DMS 273 (cell line): ENCODE measurements at regions not wholly inside any gene's neighbourhood (a gene's known extent, or its start where the extent isn't known, plus 50 kb on each side); places are given as distances from the start of the nearest gene placed in this dataset.

Source experiments
- DNase-seq: peaks from one replicate; lab custom pipeline; 2025; ENCODE audit not compliant: unreplicated experiment; lab: John Stamatoyannopoulos, UW

DNA sequence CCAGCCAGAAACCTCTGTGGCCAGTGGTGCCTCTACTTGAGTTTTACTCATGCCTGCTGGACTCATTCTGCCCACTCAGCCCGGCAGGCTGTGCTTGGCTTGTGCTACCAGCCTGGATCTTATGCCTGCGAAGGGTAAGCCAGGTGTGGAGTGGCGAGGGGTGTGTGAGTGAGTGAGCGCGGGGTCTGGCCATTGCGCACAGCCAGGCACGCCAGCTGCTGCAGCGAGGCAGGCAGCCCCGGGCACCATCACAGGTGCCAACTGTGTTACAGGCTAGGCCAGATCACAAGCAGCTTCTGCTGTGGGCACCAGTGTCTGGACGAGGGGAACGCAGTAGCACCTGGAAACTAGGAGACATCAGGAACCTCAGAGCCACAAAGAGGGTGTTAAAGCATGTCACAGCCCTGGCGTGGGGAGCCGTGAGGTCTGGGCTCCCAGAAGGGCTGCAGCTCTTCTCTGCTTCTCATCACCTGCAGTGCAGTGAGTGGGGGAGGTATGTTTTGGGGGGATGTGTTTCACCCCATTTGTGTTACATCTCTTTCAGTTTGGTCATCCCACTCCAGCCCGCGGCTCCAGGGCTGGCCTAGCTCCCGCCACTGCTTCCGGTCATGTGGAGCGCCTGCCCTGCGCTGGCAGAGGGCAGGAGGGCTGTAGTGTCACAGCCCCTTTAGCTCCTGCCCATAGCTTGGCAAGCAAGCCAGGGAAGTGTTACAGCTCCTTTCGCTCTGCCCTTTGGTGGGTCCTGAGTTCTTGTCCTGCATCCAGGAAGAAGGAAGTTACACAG is 379.7 kb upstream of the IMPG1 start:
- DNase-seq = no peak

DNA sequence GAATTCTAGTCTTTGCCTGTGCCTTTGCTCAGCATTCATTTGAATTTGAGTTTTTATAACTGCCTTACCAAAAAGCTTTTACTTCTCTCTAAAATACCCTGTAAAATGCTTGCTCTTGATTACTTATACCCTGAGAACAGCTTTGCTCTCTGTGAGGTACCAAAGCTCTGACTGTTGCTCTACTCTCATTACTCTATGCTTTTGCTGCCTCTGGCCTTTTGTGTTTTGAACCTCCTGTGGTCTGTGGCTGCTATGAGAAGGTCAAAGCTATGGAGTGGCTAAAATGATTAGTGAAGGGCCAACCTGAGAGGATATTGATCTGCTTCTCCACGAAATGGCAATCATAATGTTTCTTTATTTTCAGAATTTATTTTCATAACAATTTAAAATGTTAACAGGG is 375.6 kb upstream of the IMPG1 start:
- DNase-seq = no peak

DNA sequence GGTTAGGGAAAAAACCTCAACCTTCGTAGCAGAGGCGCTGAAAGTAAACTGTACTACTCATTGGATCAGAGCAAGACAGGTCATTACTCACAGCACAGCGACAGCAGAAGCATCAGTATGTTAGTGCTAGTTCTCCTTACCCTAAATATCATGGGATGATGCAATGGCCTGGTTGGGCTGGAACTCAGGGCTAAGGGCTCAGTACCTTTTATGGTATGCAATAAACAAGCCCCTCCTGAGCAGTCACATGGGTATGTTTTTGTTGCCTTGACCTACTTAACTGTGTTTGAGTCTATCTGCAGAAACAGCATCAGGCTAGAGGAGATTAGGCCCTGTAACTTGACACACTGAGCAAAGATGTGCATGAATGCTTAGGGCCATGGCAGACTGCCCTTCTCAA is 369.4 kb upstream of the IMPG1 start:
- DNase-seq = no peak

DNA sequence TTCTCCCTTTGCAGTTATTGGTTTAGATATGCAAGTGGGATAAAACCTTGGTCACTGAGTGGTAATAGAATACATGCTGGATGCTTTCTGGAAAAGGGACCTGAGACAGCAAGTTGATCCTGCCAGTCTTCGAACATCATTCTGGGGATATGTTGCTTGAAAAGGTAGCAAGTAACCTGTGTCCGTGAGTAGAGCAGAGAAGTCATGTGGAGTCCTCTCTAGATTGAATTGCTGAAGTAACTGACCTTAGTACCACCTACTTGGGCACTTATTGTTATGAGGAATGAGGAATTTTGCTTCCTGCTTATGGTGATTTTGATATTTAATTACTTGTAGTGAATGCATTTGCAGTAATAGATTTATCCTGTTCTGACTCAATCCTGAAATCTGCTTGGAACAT is 367.3 kb upstream of the IMPG1 start:
- DNase-seq = no peak

DNA sequence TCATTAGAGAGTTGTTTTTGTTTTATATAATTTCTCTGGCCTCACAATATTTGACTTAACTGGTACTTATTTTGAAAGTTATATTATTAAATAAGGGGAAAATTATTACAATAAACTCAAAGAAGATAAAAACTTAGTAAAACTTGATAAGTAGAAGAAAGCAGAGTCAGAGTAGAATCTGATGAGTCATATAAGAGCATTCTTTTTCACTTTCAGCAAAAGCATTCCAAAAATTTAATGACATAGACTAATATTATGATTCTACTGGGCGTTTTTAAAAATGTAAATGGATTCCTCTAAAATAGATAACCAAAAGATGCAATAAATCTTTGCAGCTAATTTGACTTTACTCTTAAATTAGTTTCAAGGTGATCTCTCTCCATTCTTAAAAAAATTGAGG is 366.3 kb upstream of the IMPG1 start:
- DNase-seq = no peak

DNA sequence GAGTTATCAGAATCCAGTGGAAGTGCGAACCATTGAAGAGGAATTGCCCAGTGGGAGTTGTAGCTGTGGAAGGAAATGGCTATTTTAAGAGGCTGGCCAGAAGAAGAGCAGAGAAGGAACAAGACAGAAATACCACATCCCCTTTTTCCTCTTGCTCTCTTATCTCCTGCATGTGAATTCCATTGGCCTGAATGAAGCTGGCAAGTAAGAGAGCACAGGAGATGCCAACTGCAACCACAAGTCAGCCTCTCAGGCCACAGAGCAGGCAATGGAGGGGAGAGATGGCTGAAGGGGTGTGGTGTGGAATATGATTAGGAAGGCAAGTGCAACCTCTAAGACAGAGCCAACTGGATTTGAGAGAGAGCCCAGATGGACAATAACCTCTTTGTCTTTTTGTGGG is 362.7 kb upstream of the IMPG1 start:
- DNase-seq = no peak

DNA sequence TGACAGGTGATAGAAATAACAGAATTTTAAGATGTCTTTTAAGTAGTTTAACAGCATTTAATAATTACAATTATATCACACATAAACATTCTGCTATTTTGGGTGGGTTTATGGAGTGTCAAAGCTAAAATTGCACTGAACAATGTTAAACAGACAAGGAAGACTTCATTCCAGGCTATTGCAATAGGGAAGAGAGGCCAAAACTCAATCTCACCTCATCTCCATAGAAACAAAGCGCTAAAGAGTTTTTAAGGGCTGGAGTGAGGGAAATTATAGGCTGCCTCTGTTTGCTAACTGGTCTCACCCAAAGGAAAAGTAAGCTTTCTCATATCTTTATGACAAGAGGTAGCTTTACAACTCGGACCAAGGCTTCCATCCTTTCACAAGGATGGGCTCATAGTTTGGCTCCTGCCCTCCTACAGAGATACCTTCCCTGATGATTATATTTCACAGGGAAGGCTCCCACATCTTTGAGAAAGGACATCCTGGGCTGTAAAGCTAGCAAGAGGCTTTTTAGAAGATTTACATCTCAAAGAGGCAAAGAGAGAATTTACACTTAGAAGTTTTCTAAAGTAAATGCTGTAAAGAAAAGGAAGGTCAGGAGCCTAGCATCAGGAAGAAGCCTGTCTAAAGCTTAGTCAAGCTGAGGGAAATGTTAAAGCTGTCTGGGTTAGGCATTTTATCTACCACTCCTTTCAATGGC is 350.2 kb upstream of the IMPG1 start:
- DNase-seq = no peak

DNA sequence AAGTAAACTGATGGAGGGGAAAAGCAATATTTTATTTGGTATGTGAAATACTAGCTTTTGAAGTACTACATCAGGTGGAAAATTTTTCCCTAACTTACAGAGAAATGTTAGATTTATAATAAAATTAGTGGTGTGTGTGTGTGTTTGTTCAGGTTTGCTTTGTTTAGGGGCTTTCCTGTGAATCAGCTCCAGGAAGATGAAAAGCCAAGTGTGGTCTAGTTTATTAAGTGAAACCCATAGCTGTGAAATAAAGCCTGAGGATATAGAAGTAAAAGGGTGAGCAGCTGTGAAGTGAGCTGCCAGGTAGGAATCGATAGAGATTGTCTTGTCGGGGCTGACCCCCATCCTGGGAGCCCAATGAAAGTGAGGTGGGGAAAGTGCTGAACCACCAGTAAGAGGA is 347.6 kb upstream of the IMPG1 start:
- no peak for DNase-seq

DNA sequence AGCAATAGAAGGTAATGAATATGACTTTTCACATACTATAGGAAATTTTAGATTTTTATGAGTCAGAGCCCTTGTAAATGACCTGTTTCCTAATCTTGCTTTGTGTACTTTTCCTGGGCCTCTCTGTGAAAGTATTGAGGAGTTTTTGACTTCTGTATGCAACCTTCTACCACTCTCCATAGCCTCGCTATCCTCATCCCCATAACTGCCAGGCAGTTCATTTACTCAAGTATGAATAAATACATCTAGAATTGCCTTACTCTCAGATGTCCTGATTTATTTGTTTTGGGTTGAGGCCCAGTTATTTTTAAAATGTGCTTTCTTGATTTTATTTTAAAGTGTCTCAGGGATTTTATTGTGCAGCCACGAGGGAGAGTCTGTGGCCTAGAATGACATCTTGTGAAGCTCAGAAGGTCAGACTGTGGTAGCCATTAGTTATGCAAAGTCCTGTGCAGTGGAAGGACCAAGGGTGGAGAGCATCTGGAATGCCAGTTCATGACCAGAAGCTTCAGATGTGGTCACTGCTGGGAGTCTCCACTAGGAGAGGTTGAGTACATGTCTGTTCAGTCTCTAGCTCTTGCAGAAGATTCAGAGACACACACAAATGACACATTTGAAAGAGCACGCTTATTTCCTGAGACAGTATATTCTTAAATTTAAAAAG is 346.2 kb upstream of the IMPG1 start:
- no peak for DNase-seq

DNA sequence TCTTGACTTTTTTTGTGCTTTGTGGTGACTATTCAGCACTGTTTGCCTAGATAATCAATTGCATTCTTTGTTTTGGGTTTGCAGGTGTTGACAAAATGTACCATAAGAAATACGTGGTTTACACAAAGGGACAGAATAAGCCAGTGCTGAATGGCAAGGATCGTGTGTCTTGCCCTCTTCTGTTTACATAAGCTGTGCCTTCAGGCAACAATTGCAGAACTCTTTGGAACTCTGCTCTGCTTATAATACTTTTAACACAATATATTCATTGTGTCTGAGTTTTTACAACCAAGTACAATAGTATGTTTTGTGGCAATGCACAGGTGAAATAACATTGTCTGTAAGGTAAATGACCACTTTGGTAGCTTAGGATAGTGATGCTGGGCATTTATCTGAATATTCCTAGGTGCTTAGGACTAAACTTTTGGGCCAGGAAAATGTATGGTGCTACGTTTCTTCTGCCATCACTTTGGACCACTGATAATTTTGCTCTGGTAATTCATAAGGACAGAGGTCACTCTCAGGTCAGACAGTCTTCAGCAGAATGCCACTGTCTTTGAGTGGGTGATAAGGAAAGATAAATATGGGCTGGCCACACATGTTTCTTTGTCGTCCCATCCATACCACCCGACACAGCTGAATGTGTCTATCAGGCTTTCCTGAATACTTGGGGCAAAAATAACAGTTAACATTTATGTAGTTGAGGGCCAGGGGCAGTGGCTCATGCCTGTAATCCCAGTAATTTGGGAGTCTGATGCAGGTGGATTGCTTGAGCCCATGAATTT is 344.6 kb upstream of the IMPG1 start:
- DNase-seq = no peak

DNA sequence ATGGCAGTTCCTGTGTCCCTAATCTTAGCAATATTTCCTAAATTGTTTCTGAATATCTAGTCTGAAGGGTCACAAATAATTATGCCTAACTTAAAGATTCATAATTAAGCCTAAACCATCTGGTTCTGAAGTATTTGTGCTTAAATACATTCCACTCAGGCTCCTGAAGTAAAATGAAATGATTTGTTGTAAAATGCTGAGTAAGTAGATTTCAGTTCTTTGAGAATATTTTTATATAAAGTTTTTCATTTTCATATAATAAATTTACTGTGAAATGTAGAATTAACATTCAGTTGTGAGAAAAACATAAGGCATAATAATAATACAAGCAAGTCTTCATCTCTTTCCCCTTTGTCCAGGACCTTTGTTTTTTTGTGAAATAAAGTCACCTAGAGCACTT is 330.6 kb upstream of the IMPG1 start:
- no peak for DNase-seq

DNA sequence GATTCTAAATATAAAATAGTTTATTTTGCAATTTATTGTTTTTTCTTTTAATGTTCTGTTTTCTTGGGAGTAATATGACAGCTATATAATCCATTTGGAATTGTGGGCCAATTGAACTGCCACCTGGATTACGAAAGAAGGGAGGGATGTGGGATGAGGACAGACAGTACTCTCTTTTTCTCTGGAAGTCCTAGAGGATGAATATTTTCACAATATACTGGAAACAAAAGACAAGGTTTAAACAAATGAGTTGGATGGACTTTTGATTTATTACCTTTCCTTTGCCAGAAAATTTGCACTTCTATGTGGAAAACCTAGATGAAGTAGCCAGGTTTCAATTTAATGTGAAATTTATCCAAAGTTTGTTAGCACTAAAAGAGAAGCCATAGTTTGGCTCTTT is 325.5 kb upstream of the IMPG1 start:
- no peak for DNase-seq

DNA sequence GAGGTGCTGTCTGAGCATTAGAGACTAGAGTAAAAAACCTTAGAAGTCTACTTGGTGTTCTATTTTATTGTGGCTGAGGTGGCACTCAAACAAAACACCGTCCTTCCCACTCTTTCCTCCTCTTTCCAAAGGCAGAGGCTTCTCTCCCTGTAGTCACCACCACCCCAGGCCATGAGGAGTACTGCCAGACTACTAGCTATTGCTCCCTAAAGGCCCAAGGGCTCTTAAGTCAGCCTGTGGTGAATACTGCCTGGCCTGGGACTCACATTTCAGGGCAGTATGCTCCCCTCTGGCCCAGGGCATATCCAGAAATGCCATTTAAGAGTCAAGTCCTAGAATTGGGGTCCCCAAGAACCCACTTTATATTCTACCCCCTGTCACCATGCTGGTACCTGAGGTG is 309.7 kb upstream of the IMPG1 start:
- DNase-seq = no peak

DNA sequence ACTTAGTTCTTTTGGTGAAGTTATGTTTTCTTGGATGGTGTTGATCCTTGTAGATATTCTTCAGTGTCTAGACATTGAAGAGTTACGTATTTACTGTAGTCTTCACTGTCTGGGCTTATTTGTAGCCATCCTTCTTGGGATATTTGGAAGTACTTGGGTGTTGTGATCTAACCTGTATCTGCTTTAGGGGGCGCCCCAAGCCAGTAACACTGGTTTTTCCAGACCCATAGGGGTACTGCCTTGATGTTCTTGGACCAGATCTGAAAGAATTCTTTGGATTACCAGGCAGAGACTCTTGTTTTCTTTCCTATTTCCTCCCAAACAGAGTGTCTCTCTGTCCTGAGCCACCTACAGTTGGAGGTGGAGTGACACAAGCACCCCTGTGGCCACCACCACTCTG is 309.1 kb upstream of the IMPG1 start:
- no peak for DNase-seq

DNA sequence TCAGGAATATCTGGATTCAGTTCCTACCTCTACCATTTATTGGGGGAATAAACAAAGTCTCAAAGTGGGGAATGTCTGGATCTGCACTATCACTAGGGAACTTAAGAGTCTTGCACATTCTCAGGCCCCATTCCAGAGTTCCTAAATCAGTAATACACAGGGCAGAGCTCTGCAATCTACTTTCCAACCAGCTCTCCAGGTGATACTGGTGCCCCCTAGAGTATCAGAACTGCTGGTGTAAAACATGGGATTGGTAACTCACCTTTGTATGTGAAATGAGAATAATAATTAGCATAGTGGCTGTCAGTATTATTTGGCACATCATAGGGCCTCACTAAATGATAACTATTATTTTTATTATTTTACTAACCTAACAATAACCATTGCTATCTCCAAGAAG is 278.8 kb upstream of the IMPG1 start:
- peak; percentile 42 for DNase-seq

DNA sequence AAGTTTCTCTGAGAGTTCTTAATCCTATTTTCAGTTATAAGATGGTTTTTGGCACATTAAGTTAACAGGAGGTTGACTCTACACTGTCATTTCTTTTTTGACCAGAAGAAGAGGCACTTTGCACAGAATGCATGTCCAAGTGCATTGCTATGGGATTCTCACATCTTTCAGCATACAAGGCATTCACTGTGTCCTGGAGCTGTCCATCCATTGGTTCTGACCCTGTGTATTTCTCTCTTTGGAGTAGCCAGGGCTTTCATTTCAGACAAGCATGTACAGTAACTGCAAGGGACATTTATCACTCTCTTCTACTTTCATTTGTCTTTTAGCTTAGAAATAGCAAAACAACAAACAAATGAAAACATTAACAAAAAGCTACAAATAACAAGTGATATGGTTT is 275.1 kb upstream of the IMPG1 start:
- DNase-seq = no peak

DNA sequence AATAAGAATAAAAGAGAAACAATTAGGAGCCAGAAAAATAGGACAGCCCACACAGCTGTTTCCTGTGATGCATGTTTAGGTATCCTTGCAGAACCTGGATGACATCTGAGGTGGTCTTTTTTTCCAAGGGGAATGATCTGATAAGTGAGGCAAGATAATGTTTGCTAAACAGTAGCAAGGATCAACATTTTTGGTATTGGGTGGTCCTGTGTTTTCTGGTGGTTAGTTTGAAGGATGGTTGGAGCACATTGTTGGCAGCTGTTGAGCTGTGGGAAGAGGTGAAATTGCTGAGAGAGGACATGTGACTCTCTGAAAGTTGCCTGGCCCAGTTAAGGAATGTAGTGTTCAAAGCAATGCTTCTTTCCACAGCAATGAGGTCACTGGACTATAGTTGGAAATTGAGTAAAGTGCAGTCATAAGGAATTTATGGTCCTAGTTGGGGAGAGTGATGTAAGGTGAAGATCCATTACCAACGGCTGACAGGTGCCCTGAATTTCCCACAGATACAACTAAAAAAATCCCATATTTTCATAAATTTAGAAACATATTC is 270.2 kb upstream of the IMPG1 start:
- DNase-seq = no peak

DNA sequence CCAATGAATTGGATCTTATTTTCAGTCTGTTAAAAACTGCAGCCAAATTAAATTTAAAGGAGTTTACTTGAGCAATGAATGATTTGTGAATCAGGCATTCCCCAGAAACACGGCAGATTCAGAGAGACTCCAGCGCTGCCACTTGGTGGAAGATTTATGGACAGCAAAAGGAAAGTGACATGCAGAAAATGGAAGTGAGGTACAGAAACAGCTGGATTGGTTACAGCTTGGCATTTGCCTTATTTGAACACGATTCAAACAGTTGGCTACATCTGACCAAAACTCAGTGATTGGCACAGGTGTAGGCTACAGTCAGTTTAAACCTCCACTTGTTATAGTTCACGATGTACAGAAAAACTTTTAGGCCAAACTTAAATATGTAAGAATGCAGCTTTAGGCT is 257.6 kb upstream of the IMPG1 start:
- no peak for DNase-seq

DNA sequence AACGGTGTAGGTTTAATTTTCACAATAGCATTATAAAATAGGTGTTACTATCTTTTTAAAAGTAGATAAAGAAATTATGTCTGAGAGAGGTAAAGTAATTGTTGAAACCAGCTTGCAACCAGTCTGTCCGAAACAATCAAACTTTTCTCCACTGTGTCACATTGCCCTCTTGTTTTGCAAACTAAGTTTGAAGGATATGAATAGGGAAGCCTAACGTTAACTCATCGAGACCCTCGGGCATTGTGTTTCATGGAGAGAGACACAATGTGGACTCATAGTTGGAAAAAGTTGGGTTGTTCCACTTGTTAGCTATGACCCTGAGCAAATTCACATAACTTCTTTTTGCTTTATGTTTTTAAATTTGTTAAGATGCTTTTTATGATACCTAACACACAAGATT is 254.4 kb upstream of the IMPG1 start:
- DNase-seq = no peak
